A673 (cell line): ENCODE measurements at regions not wholly inside any gene's neighbourhood (a gene's known extent, or its start where the extent isn't known, plus 50 kb on each side); places are given as distances from the start of the nearest gene placed in this dataset.

Experiments used
- CTCF ChIP-seq: fragments of 300-800, 200-600 bp; sonication (generic); conservative IDR thresholded peaks from 2 replicates; pipeline ENCODE4 v1.5.1; 2017; ENCODE audit warnings: low read depth, mild to moderate bottlenecking, antibody characterized with exemption, low read length, moderate library complexity, mixed read lengths
- EZH2 ChIP-seq: fragments of 200-600 bp; sonication (generic); IDR thresholded peaks from 2 replicates; pipeline ENCODE4 v1.6.1; 2017; ENCODE audit warnings: borderline replicate concordance, low read depth, mild to moderate bottlenecking, mixed read lengths, antibody characterized with exemption, low read length; ENCODE audit not compliant: poor library complexity, severe bottlenecking

- TF ChIP-seq CTCF (no peak), EZH2 (no peak)
Observed at GRCh38 chr5:81803812-81804211, 52.9 kb upstream of the SSBP2 start.
